ENCODE measurements at regions not wholly inside any gene's neighbourhood (a gene's known extent, or its start where the extent isn't known, plus 50 kb on each side); places are given as distances from the start of the nearest gene placed in this dataset.

DNA sequence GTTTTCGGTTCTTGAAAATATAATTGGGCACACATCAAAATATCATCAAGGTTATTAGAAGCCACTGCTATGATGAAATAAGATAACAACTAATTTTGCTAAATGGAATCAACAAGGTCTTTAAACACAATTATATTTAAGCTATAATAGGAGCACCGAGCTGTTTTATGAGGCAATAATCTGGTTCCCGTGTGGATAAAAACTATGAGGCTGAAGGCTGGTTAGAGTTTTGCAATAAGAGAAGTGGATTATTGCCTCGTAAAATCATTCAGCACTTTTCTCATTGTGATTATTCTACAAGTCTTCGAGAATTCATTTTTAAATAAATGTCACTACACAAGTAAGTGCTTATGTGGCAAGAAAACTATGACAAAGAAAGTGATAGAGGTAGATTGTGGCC lies 975.7 kb upstream of the ADGRL2 start:
- TF ChIP-seq, protein P1, sequence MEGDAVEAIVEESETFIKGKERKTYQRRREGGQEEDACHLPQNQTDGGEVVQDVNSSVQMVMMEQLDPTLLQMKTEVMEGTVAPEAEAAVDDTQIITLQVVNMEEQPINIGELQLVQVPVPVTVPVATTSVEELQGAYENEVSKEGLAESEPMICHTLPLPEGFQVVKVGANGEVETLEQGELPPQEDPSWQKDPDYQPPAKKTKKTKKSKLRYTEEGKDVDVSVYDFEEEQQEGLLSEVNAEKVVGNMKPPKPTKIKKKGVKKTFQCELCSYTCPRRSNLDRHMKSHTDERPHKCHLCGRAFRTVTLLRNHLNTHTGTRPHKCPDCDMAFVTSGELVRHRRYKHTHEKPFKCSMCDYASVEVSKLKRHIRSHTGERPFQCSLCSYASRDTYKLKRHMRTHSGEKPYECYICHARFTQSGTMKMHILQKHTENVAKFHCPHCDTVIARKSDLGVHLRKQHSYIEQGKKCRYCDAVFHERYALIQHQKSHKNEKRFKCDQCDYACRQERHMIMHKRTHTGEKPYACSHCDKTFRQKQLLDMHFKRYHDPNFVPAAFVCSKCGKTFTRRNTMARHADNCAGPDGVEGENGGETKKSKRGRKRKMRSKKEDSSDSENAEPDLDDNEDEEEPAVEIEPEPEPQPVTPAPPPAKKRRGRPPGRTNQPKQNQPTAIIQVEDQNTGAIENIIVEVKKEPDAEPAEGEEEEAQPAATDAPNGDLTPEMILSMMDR (IDR thresholded peaks at IDR 0.05), result no peak
- Histone ChIP-seq H3K4me1 (no peaks in the 10 kb centered on the region), H3K36me3 (no peaks in the 10 kb centered on the region), H3K9me3 (no peaks in the 10 kb centered on the region), H3K4me3 (no peak overlapping the region), H3K27ac (no peak overlapping the region), H3K27me3 (no peaks in the 10 kb centered on the region)
- intact Hi-C loops (cut with DNase I; ENCODE audit: low total_unique reads), result no loop called here
- DNase-seq, result no peak

DNA sequence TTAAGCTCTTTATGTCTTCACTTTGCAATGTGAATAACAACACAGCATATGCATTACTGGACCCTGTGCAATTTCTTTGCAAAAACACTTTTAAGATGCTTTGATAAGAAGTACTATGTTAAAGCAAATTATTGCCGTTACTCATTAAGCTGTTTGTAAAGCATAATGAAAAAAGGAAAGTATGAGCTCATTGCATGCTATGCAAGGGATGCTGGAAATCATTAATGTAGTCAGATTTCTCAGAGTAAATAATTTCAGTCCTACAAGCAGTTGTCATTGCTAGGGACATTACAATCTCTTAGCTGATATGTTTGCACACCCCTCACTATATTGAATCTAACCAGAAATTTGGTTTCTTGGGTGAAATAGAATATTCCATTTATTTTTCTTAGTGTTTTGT lies 982.5 kb upstream of the ADGRL2 start:
- no peak overlapping the region for H3K4me3 ChIP-seq
- TF ChIP-seq, protein P1 (IDR thresholded peaks at IDR 0.05), result no peak
- H3K36me3 ChIP-seq, result no peaks in the 10 kb centered on the region
- no peak for DNase-seq
- H3K27ac ChIP-seq, result no peak overlapping the region
- H3K9me3 ChIP-seq, result no peaks in the 10 kb centered on the region
- H3K4me1 ChIP-seq, result no peaks in the 10 kb centered on the region
- intact Hi-C loops (cut with DNase I; ENCODE audit: low total_unique reads), result no loop called here
- H3K27me3 ChIP-seq, result no peaks in the 10 kb centered on the region

DNA sequence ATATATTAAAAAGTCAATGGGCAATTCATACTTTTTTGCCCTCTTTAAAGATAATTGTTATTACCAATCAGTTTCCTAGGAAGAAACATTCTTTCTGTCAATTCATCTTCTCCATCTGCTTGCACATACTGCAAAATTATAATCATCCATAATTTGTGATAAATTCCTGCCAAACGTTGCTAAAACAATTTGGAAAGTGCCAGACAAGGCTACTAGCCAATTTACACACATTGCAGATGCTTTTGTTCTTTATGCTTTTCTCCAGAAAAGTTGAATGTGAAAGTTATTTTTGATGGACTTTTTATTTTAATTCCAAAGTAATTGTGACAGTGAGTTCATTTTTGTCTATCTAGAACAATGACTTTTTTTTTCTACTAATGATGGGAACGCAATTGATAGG lies 992.8 kb upstream of the ADGRL2 start:
- no peaks in the 10 kb centered on the region for H3K27me3 ChIP-seq
- no peaks in the 10 kb centered on the region for H3K4me1 ChIP-seq
- TF ChIP-seq, protein P1 (IDR thresholded peaks at IDR 0.05), result no peak
- no peaks in the 10 kb centered on the region for H3K9me3 ChIP-seq
- H3K4me3 ChIP-seq, result no peak overlapping the region
- intact Hi-C loops (cut with DNase I; ENCODE audit: low total_unique reads), result no loop called here
- H3K36me3 ChIP-seq, result no peaks in the 10 kb centered on the region
- DNase-seq, result no peak
- no peak overlapping the region for H3K27ac ChIP-seq

DNA sequence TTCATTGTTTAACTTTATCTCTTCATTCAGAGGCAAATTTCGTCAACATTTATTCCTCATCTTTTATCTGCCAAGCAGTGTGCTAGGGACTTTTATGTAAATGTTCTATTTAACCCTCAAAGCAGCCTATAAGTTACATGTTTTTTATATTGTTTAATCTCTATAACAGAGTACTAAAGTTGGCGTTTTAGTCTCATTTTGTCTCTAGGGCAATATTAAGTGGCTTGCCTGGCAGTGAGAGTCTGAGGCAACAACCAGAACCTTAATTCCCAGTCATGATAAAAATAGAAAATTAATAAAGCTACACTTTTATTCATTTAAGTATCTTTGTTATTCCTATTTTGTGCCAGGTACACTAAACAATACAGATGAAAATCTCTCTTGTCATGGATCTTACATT lies 994.3 kb upstream of the ADGRL2 start:
- Histone ChIP-seq H3K4me1 (no peaks in the 10 kb centered on the region), H3K27me3 (no peaks in the 10 kb centered on the region), H3K9me3 (no peaks in the 10 kb centered on the region), H3K36me3 (no peaks in the 10 kb centered on the region), H3K27ac (no peak overlapping the region), H3K4me3 (no peak overlapping the region)
- DNase-seq, result no peak
- intact Hi-C loops (cut with DNase I; ENCODE audit: low total_unique reads), result no loop called here
- TF ChIP-seq, protein P1 (IDR thresholded peaks at IDR 0.05), result no peak

DNA sequence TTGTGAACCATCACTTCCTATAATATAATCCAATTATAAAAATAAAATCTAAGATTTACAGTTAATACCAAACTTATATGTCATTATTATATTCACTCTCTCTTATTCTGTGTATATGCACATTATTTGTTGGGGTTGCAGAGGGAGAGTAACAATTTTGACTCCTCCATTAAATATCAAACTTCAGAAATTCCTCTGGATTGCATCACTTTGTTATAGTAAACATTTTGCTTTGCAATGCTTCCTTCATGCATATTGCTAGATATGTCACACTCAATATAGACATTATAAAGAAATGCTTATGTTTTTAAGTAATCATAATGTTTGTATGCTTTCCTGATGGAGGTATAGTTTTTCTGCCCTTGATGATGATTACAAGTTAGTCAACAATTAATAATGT lies 999.0 kb upstream of the ADGRL2 start:
- Histone ChIP-seq H3K36me3 (no peaks in the 10 kb centered on the region), H3K27me3 (no peaks in the 10 kb centered on the region), H3K27ac (no peak overlapping the region), H3K4me1 (no peaks in the 10 kb centered on the region), H3K9me3 (no peaks in the 10 kb centered on the region), H3K4me3 (no peak overlapping the region)
- TF ChIP-seq, protein P1 (IDR thresholded peaks at IDR 0.05), result no peak
- no peak for DNase-seq
- intact Hi-C loops (cut with DNase I; ENCODE audit: low total_unique reads), result no loop called here

DNA sequence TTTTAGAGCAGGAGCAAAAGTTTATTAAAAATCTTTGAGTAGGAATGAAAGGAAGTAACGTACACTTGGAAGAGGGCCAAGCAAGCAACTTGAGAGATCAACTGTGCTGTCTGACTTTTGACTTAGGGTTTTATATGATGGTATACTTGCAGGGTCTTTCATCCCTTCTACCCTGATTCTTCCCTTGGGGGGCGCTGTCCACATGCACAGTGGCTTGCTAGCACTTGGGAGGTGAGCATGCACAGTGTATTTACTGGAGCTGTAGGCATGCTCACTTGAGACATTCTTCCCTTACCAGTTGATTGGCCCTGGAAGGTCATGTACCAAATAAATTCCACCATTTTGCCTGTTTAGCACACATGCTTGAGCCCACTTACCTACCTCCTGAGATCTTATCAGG lies 1001.3 kb upstream of the ADGRL2 start:
- intact Hi-C loops (cut with DNase I; ENCODE audit: low total_unique reads), result no loop called here
- Histone ChIP-seq H3K4me3 (no peak overlapping the region), H3K27me3 (no peaks in the 10 kb centered on the region), H3K36me3 (no peaks in the 10 kb centered on the region), H3K4me1 (no peaks in the 10 kb centered on the region), H3K9me3 (no peaks in the 10 kb centered on the region), H3K27ac (no peak overlapping the region)
- no peak for DNase-seq
- TF ChIP-seq, protein P1 (IDR thresholded peaks at IDR 0.05), result no peak

Data from tibial artery (tissue), 4 donors.